ENCODE measurements at regions not wholly inside any gene's neighbourhood (a gene's known extent, or its start where the extent isn't known, plus 50 kb on each side); places are given as distances from the start of the nearest gene placed in this dataset.

DNA sequence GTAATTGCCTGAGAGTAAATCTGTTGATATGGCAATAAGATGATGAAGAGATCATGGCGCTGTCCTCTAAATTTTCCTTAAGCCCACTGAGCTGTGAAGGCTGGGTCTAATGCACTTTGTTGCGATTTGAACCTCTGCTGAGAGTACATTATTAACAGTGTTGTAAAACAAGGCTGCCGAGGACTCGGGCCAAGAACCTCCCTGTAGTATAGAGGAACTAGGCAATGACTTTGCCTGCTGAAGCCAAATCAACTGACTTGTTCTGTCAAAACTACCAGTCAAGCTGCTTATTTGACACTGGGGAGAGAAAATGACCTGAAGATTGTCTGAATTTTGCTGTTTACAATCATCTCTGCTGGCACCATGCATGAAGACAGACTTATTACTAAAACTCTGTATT lies 1154.7 kb downstream of the DTWD2 start:
- H3K79me2 ChIP-seq (ENCODE audit: control insufficient read depth, insufficient read depth, low read length) = no peaks in the 10 kb centered on the region
- no peaks in the 10 kb centered on the region for H3K4me1 ChIP-seq (ENCODE audit: control insufficient read depth, extremely low read depth, insufficient read depth, low read length)
- FAIRE-seq (no peak), DNase-seq (ENCODE audit: low read depth, low spot score) (no peak)
- no peaks in the 10 kb centered on the region for H3K9me1 ChIP-seq (replicated peaks; ENCODE audit: control insufficient read depth, extremely low read depth, insufficient read depth, low read length)
- no peak overlapping the region for H3K4me2 ChIP-seq (ENCODE audit: insufficient read depth, low read length)
- CTCF ChIA-PET = interaction anchor here (1.2 kb wide), 1 partner anchor 12 kb away, joined by 3 read pairs; no protein-coding TSS in a partner anchor
- BruUV-seq (replicated peaks) = no TSS peak
- H3K27ac ChIP-seq (ENCODE audit: insufficient read depth, low read depth, low read length) = no peak overlapping the region
- no peak overlapping the region for H2AFZ ChIP-seq (ENCODE audit: low read depth, low read length)
- no peaks in the 10 kb centered on the region for H3K36me3 ChIP-seq (ENCODE audit: control insufficient read depth in 2 of 2, extremely low read depth in 1 of 2, insufficient read depth in 2 of 2, low read length in 2 of 2)
- TF ChIP-seq POLR2A (IDR thresholded peaks at IDR 0.05; ENCODE audit: low read depth, low read length) = no peak
- no peak for TF ChIP-seq CTCF (IDR thresholded peaks at IDR 0.05; ENCODE audit: extremely low read depth in 1 of 2, insufficient read depth in 1 of 2, low read depth in 1 of 2, low read length in 2 of 2)
- no peak for TF ChIP-seq EZH2 (IDR thresholded peaks at IDR 0.05; ENCODE audit: borderline replicate concordance, low read depth, low read length, severe bottlenecking)
- no peak for TF ChIP-seq POLR2AphosphoS5 (IDR thresholded peaks at IDR 0.05; ENCODE audit: insufficient read depth, low read depth, low read length)
- TF ChIP-seq, protein P1, sequence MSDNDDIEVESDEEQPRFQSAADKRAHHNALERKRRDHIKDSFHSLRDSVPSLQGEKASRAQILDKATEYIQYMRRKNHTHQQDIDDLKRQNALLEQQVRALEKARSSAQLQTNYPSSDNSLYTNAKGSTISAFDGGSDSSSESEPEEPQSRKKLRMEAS (IDR thresholded peaks at IDR 0.05; ENCODE audit: insufficient read depth, insufficient read length) = no peak
- no peak for TF ChIP-seq MYC (IDR thresholded peaks at IDR 0.05; ENCODE audit: low read depth, low read length)
- TF ChIP-seq JUN (IDR thresholded peaks at IDR 0.05; ENCODE audit: borderline replicate concordance, insufficient read depth, insufficient read length, low read depth) = no peak
- no peak for TF ChIP-seq FOS (IDR thresholded peaks at IDR 0.05; ENCODE audit: borderline replicate concordance, insufficient read depth, low read length)
- no peak for TF ChIP-seq GATA2 (IDR thresholded peaks at IDR 0.05; ENCODE audit: insufficient read depth, insufficient read length, low read depth, low read length)
- peaks cover 2% of the 10 kb centered on the region for H3K9me3 ChIP-seq (replicated peaks; ENCODE audit: control insufficient read depth, insufficient read depth, low read length)
- H3K4me3 ChIP-seq (replicated peaks in 1 of 3; ENCODE audit: insufficient read depth in 1 of 3, low read depth in 1 of 3, low read length in 3 of 3) = no peak overlapping the region
- H4K20me1 ChIP-seq (replicated peaks; ENCODE audit: control insufficient read depth, extremely low read depth, insufficient read depth, low read length) = no peaks in the 10 kb centered on the region
- no peaks in the 10 kb centered on the region for H3K27me3 ChIP-seq (ENCODE audit: control insufficient read depth in 2 of 2, insufficient read depth in 2 of 2, low read length in 2 of 2)
- dilution Hi-C loops (cut with MboI; ENCODE audit: extremely low pct_ligation_motif_present, low sequenced_read_pairs) (no loop called here), intact Hi-C loops (cut with micrococcal nuclease) (no loop called here)
- no peak overlapping the region for H3K9ac ChIP-seq (replicated peaks; ENCODE audit: extremely low read depth, insufficient read depth, low read length)
- POLR2A ChIA-PET = no interaction called here
